ENCODE measurements at regions not wholly inside any gene's neighbourhood (a gene's known extent, or its start where the extent isn't known, plus 50 kb on each side); places are given as distances from the start of the nearest gene placed in this dataset.

- TF ChIP-seq CTCF (conservative IDR thresholded peaks at IDR 0.05; ENCODE audit: low read depth, low read length), result no peak
- TF ChIP-seq EZH2 (IDR thresholded peaks at IDR 0.05; ENCODE audit: borderline replicate concordance, low read depth, low read length, poor library complexity, severe bottlenecking), result no peak
Observed at GRCh38 chr10:33414841-33415240, 80.4 kb upstream of the NRP1 start.
